T-helper 2 cell (primary cell): ENCODE measurements at regions not wholly inside any gene's neighbourhood (a gene's known extent, or its start where the extent isn't known, plus 50 kb on each side); places are given as distances from the start of the nearest gene placed in this dataset.
A peak's percentile ranks its signal among the peaks of the same experiment; 100 is the strongest.
"Not testable (repeated sequence)": the region's sequence is repeated elsewhere in the genome, so short reads cannot be mapped to it uniquely, and the experiment has no call there.

Experiments used
- DNase-seq, 5 experiments: peaks; one replicate each; pipeline versions ENCODE4 v3.0.0 to v3.0.0-alpha.2; 2012 to 2022

GRCh38 chr2:35787302-35788031 lies 568.1 kb upstream of the CRIM1 start:
- DNase-seq: peak in 1 of 5 experiments; percentile 28

- DNase-seq: no peak
Measured at GRCh38 chr2:35785564-35785963, 570.0 kb upstream of the CRIM1 start.

DNA sequence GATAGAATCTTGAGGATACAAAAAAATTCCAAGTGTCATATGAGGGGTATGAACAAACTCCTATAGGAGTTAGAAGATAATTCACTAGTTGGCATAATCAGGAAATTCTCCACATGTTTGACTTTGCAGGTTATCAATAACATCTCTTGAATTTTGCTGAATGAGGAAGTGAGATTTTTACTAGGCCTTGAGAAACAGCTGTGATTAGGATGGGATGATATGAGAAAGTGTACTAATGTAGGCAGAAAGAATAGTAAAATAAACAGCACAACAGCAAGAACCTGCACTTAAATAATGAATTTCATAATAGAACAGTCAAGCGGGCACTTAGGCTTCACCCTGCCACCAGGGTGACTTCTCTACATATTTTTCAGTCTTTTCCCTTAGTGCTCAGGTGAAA lies 570.8 kb upstream of the CRIM1 start:
- no peak for DNase-seq

- no peak for DNase-seq
Measured at GRCh38 chr2:35783723-35784122, 571.9 kb upstream of the CRIM1 start.

DNA sequence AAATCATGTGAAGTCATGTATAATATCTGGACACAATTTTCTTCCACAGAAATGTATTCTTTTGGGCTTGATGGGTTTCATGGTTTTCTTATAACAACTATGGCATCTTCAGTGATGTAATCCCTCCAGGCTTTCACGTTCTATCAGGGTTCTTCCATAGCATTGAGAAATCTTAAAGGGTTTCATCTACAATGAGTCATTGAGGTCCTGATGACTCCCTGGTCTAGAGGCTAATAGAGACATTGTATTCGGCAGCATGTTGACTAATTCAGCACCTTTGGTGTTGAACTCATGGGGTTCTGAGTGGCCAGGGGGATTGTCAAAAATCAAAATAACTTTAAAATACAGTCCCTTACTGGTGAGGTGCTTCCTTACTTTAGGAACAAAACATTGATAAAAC lies 614.0 kb upstream of the CRIM1 start:
- no peak for DNase-seq

- DNase-seq: no peak
Measured at GRCh38 chr2:35731674-35732073, 623.9 kb upstream of the CRIM1 start.

- DNase-seq: no peak
Measured at GRCh38 chr2:35714883-35715282, 640.7 kb upstream of the CRIM1 start.

DNA sequence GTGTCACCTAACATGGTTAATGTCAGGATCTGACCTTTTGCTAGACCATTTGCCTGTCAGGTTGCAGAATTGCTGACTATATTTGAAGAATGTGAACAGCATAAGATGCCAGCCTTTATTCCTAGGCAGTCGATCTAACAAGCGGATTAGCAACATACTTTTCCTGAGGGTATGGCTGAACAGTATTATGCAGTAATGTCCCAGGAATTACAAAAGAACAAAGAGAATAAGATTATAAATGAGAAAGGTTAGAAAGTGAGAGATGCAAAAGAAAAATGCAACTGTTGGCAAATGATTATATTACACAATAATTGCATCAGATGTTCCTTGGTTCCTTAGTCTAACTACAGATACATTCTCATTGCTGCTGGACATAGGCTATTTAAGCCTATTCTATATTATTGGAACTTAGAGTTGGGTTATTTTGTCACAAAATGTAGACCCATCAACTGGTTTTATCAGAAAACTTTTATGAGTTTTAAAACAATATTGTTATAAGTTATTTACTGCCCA lies 647.1 kb upstream of the CRIM1 start:
- DNase-seq: no peak

DNA sequence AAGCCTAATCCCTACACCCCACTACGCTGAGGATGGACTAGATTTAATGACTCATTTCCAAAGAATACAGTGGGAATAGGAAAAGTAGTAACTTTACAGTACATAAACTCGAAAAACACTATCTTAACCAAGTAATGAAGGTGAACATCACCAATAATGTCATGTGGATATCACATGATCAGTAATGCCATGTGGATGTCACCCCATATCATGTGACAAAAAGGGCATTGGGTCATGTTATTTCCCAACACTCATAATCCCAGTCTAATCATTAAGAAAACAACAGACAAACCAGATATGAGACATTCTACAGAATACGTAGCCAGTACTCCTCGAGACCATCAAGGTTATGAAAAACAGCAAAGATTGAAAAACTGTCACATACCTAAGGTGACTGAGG lies 667.3 kb upstream of the CRIM1 start:
- DNase-seq: no peak

GRCh38 chr2:35651688-35652323 lies 703.8 kb upstream of the CRIM1 start:
- no peak for DNase-seq

- no peak for DNase-seq
Measured at GRCh38 chr2:35614640-35615039, 740.9 kb upstream of the CRIM1 start.

DNA sequence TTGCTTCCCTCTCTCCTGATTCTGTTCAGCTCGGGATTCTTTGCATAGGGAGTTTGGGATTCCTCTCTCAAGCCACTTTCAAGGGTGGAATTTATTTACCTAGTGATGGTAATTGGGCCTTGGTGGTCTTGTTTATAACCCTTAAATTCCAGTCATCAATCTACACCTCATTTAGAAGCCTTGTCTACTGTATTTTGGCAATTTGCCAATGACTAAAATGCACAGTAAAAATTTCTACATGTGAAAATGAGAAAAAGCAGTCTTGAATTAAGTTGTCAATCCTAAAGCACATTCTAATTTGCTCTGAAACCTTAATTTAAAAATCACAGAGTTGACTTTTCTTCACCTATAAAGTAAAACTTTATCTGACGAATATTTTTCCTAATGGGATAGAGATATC lies 749.2 kb upstream of the CRIM1 start:
- DNase-seq: no peak

DNA sequence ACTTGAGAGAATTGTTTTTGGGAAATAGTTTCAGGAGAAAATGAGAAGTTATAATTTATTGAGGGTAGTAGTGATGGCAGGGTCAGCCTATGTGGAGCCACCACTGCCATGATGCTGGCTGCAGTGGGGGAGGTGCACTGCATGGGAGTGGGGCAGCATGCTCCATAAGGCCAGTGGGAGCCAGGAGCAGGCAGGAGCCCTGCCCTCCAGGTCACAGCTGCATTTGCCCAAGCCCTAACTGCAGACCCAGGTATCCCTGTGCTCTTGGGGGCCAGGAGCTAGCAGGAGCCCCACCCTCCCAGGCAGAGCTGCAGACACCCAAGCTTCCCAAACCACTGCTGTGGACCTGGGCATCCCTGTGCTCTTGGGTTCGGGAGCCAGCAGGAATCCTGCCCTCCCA lies 757.3 kb upstream of the CRIM1 start:
- no peak for DNase-seq

DNA sequence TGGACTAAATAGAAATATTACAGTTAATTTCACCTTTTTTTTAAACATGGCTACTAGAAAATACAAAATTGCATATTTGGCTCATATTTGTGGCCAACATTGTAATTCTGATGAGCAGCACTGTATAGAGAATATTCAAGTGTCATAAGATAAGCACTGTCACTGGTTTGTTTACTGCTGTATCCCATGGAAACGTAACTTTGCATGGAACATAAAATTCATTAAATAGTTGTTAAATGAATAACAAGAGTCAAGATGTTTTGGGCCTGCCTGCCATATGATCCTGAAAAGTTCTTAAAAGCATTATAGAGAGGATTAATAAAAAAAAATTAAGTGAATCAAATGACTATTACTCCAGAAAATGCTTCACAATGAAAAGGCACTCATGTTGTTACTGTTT lies 763.7 kb upstream of the CRIM1 start:
- DNase-seq: no peak

DNA sequence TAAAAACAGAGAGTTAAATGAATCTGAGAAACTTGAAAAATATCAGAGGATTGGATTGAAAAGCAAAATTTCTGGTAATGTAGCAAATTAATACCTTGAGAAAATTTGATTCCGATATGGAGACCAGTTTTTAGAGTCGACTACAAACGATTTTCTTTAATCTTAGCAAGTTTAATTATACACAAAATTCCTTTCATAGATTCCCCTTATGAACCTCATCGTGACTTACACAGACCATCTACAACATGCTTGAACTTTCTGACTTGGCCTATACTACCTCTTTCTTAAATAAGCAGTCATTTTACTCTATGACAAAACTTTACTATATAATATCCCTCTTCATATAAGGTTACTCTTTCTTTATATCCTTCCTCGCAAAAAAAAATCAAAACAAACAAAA lies 769.6 kb upstream of the CRIM1 start:
- no peak for DNase-seq

GRCh38 chr2:35582637-35583036 lies 772.9 kb upstream of the CRIM1 start:
- DNase-seq: no peak

DNA sequence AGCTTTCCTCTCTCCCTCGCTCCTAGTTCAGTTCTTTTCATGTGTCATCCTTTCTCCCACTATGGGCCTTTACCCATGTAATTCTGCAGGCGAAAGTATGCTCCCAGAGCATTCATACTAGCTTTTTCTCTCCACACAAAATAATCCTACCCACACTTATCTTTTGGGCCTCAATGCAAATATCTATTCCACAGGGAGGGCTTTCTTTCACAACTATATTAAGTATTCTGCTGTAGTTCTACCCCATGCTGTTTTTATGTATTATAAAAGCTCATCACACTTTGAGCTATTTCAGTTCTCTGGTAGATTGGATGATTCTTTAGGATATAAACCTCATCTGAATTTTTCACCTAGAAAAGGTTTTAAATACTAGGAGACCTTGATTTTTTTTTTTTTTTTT lies 774.6 kb upstream of the CRIM1 start:
- DNase-seq: no peak

DNA sequence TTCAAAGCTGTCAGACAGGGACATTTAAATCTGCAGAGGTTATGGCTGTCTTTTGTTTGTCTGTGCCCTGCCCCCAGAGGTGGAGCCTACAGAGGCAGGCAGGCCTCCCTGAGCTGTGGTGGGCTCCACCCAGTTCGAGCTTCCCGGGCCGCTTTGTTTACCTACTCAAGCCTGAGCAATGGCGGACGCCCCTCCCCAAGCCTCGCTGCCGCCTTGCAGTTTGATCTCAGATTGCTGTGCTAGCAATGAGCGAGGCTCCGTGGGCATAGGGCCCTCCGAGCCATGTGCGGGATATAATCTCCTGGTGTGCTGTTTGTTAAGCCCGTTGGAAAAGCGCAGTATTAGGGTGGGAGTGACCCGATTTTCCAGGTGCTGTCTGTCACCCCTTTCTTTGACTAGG lies 787.0 kb upstream of the CRIM1 start:
- DNase-seq: not testable (repeated sequence)

DNA sequence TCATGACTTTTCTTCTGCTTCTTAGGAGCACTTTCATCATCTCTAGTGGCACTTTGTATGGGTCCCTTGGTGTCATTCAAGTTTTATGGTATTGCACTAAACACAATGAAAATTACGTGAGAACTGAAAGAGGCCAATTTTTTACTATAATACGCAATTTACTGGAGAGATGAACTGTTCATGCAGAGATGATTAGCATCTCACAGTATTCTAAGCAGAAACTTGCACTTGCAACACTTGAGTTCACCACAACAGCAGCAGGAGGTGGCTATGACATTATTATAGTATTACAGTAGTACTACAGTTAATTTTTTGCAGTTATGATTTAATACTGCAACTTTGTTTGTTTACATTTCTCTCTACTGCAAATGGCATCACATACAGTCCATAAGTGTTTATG lies 793.1 kb upstream of the CRIM1 start:
- DNase-seq: no peak

DNA sequence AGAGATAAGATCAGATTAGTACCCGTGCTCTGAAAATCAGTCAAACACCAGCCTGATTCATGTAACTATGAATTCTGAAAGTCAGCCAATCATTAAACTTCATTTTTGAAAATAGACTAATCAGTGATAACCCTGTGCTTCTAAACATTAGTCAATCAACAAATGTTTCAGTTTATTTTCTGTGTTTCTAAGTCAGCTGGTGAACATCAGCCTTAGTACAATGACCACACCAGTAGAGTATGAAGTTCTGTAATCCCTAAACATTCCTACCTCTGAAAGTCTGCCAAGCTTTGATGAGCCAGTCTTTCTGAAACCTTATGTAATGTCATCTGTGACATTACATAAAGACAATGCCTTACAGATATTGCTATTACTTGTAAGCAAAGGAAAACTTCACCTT lies 807.4 kb upstream of the CRIM1 start:
- DNase-seq: no peak

- no peak for DNase-seq
Measured at GRCh38 chr2:35545301-35545700, 810.3 kb upstream of the CRIM1 start.

DNA sequence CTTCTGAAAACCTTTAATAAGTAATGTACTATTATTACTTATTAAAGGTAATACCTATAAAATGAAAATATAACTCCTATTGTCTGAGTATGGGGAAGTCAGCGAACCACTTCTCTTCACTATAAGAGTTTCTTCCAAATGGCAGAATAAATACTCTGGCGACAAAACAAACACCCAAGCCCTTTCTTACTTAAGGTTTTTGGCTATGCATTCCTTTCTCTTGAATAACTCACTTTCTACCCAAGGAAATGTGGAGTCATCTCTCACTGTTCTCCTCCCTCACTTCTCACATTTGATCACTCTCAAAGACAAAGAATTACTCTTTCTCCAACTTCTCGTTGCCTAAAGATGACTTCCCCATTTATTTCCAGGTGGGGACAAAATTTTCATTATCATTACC lies 816.8 kb upstream of the CRIM1 start:
- no peak for DNase-seq

DNA sequence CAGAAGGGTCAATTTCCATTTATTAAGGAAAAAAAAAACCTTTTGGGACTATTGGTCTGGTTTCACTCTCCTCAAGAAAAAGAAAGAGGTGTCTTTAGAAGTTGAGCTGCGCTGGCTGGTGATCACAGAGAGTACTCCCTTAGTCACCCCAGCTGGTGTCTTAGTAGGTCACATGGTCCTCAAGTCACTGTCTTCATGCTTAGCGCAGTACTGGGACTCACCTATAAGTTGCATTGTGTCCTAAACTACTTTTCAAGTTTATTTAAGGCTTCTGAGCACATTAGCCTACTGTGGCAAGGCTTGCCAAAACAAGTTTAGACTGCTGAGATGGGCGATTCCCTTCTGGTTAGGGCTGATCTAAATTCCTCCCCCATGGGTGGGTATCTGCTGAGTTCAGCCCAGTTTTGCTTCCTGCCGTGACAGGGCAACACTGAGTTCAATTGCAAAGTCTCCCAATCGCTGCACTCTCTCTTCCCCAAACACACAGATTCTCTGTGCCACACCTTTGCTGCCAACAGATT lies 824.9 kb upstream of the CRIM1 start:
- no peak for DNase-seq

- DNase-seq: no peak
Measured at GRCh38 chr2:35526741-35527140, 828.8 kb upstream of the CRIM1 start.
